ENCODE measurements at regions not wholly inside any gene's neighbourhood (a gene's known extent, or its start where the extent isn't known, plus 50 kb on each side); places are given as distances from the start of the nearest gene placed in this dataset.

DNA sequence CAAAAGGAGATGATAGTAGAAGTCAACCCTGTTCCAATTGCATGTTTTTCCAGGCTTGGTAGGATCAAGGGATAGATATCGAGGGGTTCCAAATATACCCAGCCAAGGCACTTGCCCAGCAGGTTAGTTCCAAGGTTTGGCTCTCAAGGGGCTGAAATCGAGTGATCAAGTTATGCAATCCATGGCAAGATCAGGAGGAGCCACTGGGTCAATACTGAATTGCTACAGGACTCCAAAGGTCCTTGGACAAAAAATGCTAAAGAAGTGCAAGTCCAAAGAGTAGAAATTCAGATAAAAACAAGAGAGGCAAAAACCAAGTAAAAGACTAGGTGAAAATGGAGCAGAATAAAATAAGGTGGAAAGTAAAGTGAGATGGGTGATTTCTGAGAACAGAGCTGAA, 179.1 kb upstream of the RFX3 start:
- WGBS = 45% methylated on average over 2 of the region's 2 CpGs
- no peak for DNase-seq (ENCODE audit: low spot score)

DNA sequence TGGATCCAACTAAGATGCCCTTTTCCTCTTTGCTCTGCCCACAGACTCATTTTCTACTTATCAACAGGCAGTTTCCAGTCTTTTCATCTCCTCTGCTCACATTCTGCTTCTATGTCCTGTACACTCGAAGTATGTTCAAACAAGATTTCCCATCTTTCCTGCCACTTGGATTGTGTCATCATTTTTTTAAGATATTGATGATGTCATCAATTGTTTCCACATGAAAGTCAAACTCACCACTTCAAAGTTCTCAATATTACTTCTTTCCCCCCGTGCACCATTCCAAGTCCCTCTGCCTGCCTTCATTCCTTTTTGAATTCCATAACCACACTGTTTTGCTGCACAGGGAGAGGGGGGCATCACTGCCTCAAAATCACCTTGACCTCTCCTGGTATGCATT, 175.0 kb upstream of the RFX3 start:
- WGBS = 83% methylated on average over 2 of the region's 2 CpGs
- Histone ChIP-seq H3K4me3 (ENCODE audit: low read depth in 1 of 3, low read length in 3 of 3) (no peak overlapping the region), H3K27me3 (ENCODE audit: control insufficient read depth in 4 of 4, insufficient read depth in 4 of 4, low read length in 3 of 4) (no peaks in the 10 kb centered on the region), H3K4me1 (ENCODE audit: control insufficient read depth in 4 of 4, insufficient read depth in 4 of 4, low read length in 3 of 4) (peaks cover 0 to 10% (median 6%) of the 10 kb centered on the region in 4 donors), H3K9ac (ENCODE audit: low read depth in 1 of 2, low read length in 2 of 2) (no peak overlapping the region), H3K27ac (ENCODE audit: low read depth in 1 of 2, low read length in 2 of 2) (no peak overlapping the region), H3K9me3 (ENCODE audit: control insufficient read depth in 4 of 4, low read length in 3 of 4) (no peaks in the 10 kb centered on the region), H3K36me3 (ENCODE audit: control insufficient read depth in 4 of 4, insufficient read depth in 3 of 4, low read depth in 1 of 4, low read length in 3 of 4) (no peaks in the 10 kb centered on the region)
- TF ChIP-seq FOXA2 (IDR thresholded peaks at IDR 0.05) (no peak), FOXA1 (IDR thresholded peaks at IDR 0.05) (no peak), HNF4A (conservative IDR thresholded peaks at IDR 0.05) (no peak), RAD21 (IDR thresholded peaks at IDR 0.05) (no peak), SP1 (IDR thresholded peaks at IDR 0.05) (no peak), EGR1 (IDR thresholded peaks at IDR 0.05; ENCODE audit: low read depth in 2 of 2) (no peak), HNF4G (IDR thresholded peaks at IDR 0.05) (no peak), YY1 (IDR thresholded peaks at IDR 0.05) (no peak), GABPA (IDR thresholded peaks at IDR 0.05 in 1 of 2, conservative IDR thresholded peaks at IDR 0.05 in 1 of 2) (no peak), RXRA (IDR thresholded peaks at IDR 0.05) (no peak), NR2F2 (IDR thresholded peaks at IDR 0.05) (no peak), TAF1 (conservative IDR thresholded peaks at IDR 0.05) (no peak), JUND (IDR thresholded peaks at IDR 0.05) (no peak)
- TF ChIP-seq, protein P1, sequence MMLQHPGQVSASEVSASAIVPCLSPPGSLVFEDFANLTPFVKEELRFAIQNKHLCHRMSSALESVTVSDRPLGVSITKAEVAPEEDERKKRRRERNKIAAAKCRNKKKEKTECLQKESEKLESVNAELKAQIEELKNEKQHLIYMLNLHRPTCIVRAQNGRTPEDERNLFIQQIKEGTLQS (IDR thresholded peaks at IDR 0.05) = no peak
- TF ChIP-seq, protein P2, sequence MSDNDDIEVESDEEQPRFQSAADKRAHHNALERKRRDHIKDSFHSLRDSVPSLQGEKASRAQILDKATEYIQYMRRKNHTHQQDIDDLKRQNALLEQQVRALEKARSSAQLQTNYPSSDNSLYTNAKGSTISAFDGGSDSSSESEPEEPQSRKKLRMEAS (IDR thresholded peaks at IDR 0.05) = no peak
- TF ChIP-seq, protein P3, sequence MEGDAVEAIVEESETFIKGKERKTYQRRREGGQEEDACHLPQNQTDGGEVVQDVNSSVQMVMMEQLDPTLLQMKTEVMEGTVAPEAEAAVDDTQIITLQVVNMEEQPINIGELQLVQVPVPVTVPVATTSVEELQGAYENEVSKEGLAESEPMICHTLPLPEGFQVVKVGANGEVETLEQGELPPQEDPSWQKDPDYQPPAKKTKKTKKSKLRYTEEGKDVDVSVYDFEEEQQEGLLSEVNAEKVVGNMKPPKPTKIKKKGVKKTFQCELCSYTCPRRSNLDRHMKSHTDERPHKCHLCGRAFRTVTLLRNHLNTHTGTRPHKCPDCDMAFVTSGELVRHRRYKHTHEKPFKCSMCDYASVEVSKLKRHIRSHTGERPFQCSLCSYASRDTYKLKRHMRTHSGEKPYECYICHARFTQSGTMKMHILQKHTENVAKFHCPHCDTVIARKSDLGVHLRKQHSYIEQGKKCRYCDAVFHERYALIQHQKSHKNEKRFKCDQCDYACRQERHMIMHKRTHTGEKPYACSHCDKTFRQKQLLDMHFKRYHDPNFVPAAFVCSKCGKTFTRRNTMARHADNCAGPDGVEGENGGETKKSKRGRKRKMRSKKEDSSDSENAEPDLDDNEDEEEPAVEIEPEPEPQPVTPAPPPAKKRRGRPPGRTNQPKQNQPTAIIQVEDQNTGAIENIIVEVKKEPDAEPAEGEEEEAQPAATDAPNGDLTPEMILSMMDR (IDR thresholded peaks at IDR 0.05; ENCODE audit: low read depth, low read length, missing input control) = no peak
- TF ChIP-seq, protein P4, sequence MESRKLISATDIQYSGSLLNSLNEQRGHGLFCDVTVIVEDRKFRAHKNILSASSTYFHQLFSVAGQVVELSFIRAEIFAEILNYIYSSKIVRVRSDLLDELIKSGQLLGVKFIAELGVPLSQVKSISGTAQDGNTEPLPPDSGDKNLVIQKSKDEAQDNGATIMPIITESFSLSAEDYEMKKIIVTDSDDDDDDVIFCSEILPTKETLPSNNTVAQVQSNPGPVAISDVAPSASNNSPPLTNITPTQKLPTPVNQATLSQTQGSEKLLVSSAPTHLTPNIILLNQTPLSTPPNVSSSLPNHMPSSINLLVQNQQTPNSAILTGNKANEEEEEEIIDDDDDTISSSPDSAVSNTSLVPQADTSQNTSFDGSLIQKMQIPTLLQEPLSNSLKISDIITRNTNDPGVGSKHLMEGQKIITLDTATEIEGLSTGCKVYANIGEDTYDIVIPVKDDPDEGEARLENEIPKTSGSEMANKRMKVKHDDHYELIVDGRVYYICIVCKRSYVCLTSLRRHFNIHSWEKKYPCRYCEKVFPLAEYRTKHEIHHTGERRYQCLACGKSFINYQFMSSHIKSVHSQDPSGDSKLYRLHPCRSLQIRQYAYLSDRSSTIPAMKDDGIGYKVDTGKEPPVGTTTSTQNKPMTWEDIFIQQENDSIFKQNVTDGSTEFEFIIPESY (IDR thresholded peaks at IDR 0.05) = no peak
- TF ChIP-seq, protein P5, sequence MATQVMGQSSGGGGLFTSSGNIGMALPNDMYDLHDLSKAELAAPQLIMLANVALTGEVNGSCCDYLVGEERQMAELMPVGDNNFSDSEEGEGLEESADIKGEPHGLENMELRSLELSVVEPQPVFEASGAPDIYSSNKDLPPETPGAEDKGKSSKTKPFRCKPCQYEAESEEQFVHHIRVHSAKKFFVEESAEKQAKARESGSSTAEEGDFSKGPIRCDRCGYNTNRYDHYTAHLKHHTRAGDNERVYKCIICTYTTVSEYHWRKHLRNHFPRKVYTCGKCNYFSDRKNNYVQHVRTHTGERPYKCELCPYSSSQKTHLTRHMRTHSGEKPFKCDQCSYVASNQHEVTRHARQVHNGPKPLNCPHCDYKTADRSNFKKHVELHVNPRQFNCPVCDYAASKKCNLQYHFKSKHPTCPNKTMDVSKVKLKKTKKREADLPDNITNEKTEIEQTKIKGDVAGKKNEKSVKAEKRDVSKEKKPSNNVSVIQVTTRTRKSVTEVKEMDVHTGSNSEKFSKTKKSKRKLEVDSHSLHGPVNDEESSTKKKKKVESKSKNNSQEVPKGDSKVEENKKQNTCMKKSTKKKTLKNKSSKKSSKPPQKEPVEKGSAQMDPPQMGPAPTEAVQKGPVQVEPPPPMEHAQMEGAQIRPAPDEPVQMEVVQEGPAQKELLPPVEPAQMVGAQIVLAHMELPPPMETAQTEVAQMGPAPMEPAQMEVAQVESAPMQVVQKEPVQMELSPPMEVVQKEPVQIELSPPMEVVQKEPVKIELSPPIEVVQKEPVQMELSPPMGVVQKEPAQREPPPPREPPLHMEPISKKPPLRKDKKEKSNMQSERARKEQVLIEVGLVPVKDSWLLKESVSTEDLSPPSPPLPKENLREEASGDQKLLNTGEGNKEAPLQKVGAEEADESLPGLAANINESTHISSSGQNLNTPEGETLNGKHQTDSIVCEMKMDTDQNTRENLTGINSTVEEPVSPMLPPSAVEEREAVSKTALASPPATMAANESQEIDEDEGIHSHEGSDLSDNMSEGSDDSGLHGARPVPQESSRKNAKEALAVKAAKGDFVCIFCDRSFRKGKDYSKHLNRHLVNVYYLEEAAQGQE (IDR thresholded peaks at IDR 0.05) = no peak
- no peak for DNase-seq (ENCODE audit: low spot score)

More for the DNA sequence above, 179.1 kb upstream of the RFX3 start:
- no peak overlapping the region for H3K4me3 ChIP-seq (ENCODE audit: low read depth in 1 of 3, low read length in 3 of 3)
- no peak overlapping the region for H3K9ac ChIP-seq (ENCODE audit: low read depth in 1 of 2, low read length in 2 of 2)
- no peaks in the 10 kb centered on the region for H3K36me3 ChIP-seq (ENCODE audit: control insufficient read depth in 4 of 4, insufficient read depth in 3 of 4, low read depth in 1 of 4, low read length in 3 of 4)
- peaks cover 0 to 10% (median 6%) of the 10 kb centered on the region in 4 donors for H3K4me1 ChIP-seq (ENCODE audit: control insufficient read depth in 4 of 4, insufficient read depth in 4 of 4, low read length in 3 of 4)
- no peak overlapping the region for H3K27ac ChIP-seq (ENCODE audit: low read depth in 1 of 2, low read length in 2 of 2)
- H3K27me3 ChIP-seq (ENCODE audit: control insufficient read depth in 4 of 4, insufficient read depth in 4 of 4, low read length in 3 of 4) = no peaks in the 10 kb centered on the region
- TF ChIP-seq, protein P1 (IDR thresholded peaks at IDR 0.05) = no peak
- TF ChIP-seq YY1 (IDR thresholded peaks at IDR 0.05) = no peak
- no peak for TF ChIP-seq FOXA1 (IDR thresholded peaks at IDR 0.05)
- TF ChIP-seq, protein P2 (IDR thresholded peaks at IDR 0.05) = no peak
- peak; percentile 28 to 74 for TF ChIP-seq HNF4A (conservative IDR thresholded peaks at IDR 0.05)
- TF ChIP-seq SP1 (IDR thresholded peaks at IDR 0.05) = no peak
- TF ChIP-seq FOXA2 (IDR thresholded peaks at IDR 0.05) = no peak
- TF ChIP-seq GABPA (IDR thresholded peaks at IDR 0.05 in 1 of 2, conservative IDR thresholded peaks at IDR 0.05 in 1 of 2) = no peak
- TF ChIP-seq HNF4G (IDR thresholded peaks at IDR 0.05) = peak; percentile 52
- no peak for TF ChIP-seq RXRA (IDR thresholded peaks at IDR 0.05)
- TF ChIP-seq, protein P3 (IDR thresholded peaks at IDR 0.05; ENCODE audit: low read depth, low read length, missing input control) = no peak
- no peak for TF ChIP-seq JUND (IDR thresholded peaks at IDR 0.05)
- TF ChIP-seq TAF1 (conservative IDR thresholded peaks at IDR 0.05) = no peak
- no peaks in the 10 kb centered on the region for H3K9me3 ChIP-seq (ENCODE audit: control insufficient read depth in 4 of 4, low read length in 3 of 4)

Measured in liver (tissue), 8 donors.